Right kidney (tissue), 1 donor: ENCODE measurements at regions not wholly inside any gene's neighbourhood (a gene's known extent, or its start where the extent isn't known, plus 50 kb on each side); places are given as distances from the start of the nearest gene placed in this dataset.
"Not testable (repeated sequence)": the region's sequence is repeated elsewhere in the genome, so short reads cannot be mapped to it uniquely, and the experiment has no call there.

ENCODE experiments used
- DNase-seq: peaks from one replicate; pipeline ENCODE4 v3.0.0-alpha.2; 2016

GRCh38 chr6:23608931-23609435 is 517.0 kb upstream of the NRSN1 start:
- peak; percentile 40 for DNase-seq

DNA sequence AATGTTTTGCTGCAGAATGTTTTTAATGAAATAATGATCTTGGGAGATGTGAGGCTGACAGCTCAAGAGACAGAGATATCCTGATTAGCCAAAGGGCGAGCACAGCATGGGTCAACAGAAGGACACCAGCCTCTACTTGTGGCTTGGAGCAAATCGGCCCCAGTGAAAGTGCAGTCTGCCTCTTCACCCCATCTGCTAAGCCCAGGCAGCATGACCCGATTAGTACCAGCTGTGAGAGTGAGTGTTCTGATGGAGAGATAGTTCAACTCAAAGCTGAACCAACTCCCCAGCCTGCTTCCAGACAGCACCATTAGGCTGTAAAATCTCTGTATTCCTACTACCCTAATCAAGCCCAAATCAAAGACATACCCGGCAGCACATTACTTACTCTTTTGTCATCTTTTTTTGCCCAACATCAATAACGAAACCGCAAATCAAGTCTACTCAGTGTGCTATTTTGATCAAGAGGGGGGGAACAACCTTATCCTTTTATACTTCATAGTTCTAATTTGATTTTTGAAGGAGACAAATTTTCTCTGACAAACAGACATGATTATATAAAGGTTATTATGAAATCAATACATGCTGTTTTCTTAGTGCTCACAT is 514.1 kb upstream of the NRSN1 start:
- DNase-seq: peak; percentile 14

- no peak for DNase-seq
Measured at GRCh38 chr6:23618366-23618765, 507.6 kb upstream of the NRSN1 start.

- DNase-seq: no peak
Measured at GRCh38 chr6:23620911-23621401, 505.1 kb upstream of the NRSN1 start.

DNA sequence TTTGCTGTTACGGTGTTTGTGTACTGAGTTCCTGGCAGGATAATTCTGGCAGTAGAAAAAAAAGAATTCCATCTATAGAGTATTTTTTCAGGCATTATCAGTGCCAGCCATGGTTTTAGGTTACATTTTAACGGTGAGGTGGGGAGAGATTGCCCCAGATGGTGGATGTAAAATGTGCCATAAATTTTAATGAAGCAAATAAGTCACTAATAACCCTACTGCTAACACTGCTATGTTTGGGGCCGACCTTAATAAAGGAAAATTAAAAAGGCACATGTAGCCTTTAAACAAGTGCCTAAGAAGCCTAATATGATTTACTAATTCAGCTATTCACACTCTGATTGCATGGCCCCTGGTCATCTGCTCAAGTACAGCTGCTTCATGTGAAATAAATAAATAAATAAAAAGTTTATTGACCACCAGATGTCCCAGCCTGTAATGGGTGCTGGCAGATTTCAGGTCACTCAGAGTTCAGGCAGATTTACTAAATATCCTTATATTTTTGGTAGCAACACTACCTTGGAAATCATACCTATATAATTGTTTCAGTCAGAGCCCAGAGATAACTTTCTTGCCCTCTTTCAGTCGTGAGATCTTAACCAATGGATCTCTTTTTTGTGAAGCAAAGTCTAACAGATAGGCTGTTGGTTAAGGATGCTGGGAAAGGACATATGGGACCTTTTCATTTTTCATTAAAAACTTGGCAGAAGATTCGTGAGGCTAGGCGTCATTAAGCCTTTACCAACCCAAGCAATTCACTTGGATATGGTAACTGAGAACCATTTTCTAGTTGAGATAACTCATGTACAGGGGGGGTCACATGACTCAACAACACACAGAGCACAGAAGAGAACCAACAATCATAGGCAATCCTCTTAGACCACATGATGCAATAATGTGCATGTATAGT is 495.0 kb upstream of the NRSN1 start:
- DNase-seq: no peak

- DNase-seq: no peak
Measured at GRCh38 chr6:23633996-23634395, 492.0 kb upstream of the NRSN1 start.

GRCh38 chr6:23635150-23635549 is 490.9 kb upstream of the NRSN1 start:
- no peak for DNase-seq

- no peak for DNase-seq
Measured at GRCh38 chr6:23637296-23637695, 488.7 kb upstream of the NRSN1 start.

DNA sequence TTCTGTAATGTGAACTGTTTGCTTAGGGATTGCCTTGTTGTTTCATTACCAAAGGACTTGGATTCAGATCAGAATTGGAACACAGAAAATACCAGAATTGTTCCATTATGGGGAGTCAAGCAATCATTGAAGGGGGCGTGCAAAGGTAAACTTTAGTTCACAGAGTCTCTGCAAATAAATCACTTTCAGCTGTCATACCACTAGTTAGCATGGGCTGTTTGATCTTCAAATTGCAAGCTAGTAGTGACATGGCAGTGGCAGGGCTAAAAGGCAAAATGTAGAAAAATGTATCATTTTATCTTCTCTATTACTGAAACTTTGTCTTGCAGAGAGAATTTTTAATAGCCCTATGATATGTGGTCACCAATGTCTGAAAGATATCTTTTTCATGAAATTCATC is 483.2 kb upstream of the NRSN1 start:
- no peak for DNase-seq

GRCh38 chr6:23647045-23647444 is 479.0 kb upstream of the NRSN1 start:
- no peak for DNase-seq

DNA sequence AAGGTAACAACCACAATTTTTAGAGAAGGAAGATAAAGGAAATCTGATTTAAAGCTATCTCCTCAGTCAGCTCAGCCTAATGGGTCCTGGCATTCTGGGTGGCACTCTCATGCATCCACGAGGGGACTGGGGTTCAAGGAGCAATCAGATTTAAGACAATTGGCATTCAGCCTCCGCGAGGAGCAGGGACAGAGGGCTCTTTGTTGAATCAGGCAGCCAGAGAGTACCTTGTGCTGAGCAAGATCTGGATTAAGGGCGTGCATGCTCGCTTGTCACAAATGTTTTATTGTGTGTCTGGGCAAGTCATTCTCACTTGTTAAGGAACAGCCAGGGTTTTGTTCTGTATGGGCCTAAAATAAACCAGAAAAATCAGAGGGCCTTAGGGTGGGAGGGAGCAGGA is 475.3 kb upstream of the NRSN1 start:
- no peak for DNase-seq

GRCh38 chr6:23654745-23655144 is 471.3 kb upstream of the NRSN1 start:
- no peak for DNase-seq

- no peak for DNase-seq
Measured at GRCh38 chr6:23655525-23655924, 470.5 kb upstream of the NRSN1 start.

DNA sequence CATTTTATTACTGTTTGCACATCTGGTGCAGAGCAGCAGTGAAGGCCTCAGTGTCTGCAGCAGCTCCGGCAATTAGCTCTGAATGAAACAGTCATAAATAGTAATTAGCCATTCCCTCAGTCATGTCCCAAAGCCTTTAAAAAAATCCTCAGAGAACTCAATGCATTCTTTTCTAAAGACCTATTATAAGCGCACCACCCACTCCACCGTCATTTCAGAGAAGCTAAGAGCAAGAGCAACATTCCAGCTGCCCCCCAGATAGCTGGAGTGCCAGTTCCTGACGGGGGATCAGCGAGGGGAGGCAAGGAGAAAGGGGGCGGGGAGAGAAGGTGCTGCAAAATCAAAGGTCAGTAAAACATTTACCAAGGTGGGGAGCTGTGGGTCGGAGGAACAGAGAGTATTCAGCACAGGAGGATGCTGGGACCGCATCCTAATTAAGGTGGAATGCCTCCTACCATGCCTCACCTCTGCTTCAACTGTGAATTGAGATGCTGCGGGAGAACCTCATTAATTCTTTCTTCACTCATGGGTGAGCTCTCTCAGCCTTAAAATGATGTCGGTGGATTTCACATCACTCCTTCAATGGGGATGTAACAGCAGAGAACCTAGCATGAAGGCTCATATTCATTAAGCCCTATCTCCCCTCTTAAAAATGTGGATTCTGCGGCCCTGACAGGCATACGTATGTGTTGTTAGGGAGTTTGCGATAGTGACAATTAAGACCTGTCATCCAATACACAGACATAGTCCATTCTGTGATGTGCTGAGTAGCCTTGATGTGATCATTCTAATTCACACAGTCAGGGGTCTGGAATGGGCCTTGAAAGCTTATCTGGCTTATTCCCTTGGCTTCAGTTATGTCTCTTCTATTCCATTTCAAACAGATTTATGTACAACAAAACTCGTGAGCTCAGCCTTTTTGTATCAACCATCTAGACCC is 469.5 kb upstream of the NRSN1 start:
- peak; percentile 35 for DNase-seq

GRCh38 chr6:23659125-23659524 is 466.9 kb upstream of the NRSN1 start:
- peak; percentile 41 for DNase-seq

DNA sequence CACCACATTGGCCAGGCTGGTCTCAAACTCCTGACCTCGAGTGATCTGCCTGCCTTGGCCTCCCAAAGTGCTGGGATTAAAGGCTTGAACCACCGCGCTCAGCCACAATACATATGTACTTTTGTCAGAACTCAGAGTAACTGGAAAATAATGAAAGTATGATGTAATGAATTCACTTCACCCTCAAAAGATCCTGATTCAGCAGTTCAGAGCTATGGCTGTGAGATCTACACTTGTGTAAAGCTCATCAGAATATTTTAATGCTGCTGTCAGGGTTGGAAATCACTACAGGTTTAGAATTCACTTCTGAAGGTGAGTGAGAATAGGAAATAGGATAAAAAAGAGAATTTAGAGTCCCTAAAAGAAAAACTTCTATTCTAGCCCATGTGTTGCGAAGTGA is 464.5 kb upstream of the NRSN1 start:
- DNase-seq: no peak

DNA sequence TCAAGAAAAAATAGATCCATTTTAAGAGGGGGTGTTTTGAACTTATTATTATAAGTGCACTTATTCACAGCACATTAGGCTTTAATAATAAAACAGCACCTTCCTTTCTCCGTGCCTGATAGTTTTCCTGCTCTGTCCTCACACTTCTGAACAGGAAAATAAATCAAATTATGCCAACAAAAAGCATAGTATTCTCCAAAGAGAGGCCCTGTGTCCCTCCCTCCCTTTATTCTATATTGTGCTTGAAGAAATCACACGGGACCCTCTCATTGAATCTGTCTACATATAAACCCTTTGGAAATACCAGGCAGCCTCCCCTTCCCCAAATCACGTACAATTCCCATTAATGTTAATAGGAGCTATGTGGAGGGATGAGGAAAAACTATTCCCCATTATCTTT is 462.9 kb upstream of the NRSN1 start:
- no peak for DNase-seq

DNA sequence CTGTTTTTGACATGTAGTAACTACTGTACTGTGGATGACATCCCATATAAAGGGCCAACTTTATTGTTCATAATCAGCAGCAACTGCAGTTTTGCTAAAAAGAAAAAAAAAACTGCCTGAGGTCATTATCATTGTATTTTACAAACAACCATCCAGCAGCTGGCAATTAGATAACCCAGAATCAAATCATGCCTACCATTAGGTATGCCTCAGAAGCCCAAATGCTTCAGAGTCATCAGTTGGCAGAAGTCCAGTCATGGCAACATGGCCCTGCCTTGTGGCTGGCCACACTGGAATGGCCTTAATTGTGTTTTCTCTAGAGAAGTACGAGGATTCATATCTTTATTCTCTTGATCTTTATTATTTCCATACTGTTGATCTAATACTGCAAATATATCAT is 462.4 kb upstream of the NRSN1 start:
- DNase-seq: no peak

DNA sequence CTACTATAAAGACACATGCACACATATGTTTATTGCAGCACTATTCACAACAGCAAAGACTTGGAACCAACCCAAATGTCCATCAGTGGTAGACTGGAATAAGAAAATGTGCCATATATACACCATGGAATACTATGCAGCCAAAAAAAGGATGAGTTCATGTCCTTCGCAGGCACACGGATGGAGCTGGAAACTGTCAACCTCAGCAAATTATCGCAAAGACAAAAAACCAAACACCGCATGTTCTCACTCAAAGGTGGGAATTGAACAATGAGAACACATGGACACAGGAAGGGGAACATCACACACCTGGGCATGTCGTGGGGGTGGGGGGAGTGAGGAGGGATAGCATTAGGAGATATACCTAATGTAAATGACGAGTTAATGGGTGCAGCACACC is 460.1 kb upstream of the NRSN1 start:
- not testable (repeated sequence) for DNase-seq

DNA sequence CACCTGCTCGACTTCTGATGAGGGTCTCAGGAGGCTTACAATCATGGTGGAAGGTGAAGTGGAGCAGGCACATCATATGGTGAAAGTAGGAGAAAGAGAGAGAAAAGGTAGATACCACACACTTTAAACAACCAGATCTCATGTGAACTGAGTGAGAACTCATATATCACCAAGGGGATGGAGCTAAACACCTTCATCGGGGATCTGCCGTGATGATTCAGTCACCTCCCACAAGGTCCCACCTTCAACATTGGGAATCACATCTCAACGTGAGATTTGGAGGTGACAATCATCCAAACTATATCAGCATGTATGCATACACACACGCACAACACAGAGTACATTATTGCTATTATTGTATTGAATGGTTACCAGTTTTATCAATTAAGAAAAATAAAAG is 453.3 kb upstream of the NRSN1 start:
- no peak for DNase-seq

GRCh38 chr6:23678626-23679025 is 447.4 kb upstream of the NRSN1 start:
- DNase-seq: no peak

DNA sequence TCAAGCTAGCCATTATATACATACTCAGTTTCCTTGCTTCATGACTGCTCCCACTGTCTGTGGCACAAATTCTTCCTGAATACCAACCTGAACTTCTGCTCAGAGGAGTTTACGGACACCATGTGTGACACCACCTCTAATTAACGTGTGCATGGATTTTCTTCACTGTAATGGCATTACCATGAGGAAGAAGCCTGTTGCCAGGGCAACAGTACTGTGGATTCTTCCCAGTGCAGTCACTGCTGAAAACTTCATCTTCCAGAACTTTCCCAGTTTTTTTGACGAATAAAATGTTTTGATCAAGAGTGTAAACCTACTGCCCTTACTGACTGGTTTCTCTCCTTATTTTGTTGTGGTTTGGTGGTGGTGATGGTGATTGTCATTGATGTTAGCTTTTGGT is 444.3 kb upstream of the NRSN1 start:
- DNase-seq: no peak

- DNase-seq: no peak
Measured at GRCh38 chr6:23688650-23689049, 437.4 kb upstream of the NRSN1 start.
